Activated CD4-positive, alpha-beta T cell treated with anti-CD3 and anti-CD28 coated beads, Interleukin-2, amount 50 U/mL, for 48 hours (primary cell): ENCODE measurements at regions not wholly inside any gene's neighbourhood (a gene's known extent, or its start where the extent isn't known, plus 50 kb on each side); places are given as distances from the start of the nearest gene placed in this dataset.

ENCODE experiments used
- DNase-seq, 2 experiments: peaks; one replicate each; pipeline ENCODE4 v3.0.0-alpha.2; 2020

DNA sequence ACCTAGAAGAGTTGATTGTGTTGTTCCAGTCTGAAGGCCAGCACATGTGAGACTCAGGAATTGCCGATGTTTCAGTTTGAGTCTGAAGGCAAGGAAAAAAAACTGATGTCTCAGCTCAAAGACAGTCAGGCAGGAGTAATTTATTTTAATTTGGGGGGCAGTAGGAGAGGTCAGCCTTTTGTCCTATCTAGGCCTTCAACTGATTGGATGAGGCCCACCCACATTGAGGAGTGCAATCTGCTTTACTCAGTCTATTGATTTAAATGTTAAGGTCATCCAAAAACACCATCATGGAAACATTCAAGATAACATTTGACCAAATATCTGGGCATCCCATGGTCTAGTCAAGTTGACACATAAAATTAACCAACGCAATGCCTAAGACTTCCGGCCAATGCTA is 288.9 kb downstream of the CDK5RAP2 start:
- no peak for DNase-seq

DNA sequence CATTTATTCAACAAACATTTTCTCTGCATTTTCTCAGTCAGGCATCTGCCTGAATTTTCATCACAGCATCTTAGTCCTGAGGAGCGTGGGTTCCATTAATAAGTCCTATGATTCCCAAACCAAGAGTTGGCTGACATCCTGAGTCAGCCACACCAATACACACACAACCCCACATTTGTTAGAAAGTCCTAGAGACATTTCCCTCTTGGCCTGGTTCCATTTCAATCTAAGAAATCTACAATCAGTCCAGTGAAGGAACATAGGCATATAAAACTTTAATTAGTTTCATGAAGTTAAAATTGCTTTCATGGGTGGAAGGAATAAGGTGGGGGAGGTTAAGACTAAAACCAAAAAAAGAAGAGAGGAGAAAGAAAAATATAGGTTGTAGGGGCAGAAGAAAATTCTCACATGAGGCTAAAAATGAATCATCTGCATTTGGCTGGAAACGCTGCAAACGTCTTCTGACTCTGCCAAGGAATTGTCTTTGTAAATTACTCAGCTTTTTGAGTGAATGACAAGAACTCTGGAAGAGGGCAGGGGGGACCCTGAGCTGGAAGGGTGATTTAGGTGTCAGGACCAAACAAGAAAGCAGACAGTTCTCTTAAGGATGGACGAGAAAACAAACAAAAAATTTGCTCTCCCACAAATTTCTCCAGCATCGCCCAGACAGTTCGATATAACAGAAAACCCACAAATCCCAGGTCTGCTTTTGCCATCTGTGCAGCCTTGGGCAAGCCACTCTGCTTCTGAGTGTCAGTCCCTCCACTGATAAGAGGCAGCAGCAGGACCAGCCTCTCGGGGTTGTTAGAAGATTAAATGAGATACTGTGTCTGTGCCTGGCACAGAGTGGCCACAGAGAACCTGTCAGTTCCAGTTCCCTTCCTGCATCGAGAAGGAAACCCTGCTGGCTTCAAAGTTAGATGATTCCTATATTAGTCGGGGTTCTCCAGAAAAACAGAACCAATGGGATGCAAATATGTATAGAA is 289.7 kb downstream of the CDK5RAP2 start:
- DNase-seq: no peak

- DNase-seq: no peak
These were observed 290.9 kb downstream of the CDK5RAP2 start for GRCh38 chr9:120289098-120289497.

DNA sequence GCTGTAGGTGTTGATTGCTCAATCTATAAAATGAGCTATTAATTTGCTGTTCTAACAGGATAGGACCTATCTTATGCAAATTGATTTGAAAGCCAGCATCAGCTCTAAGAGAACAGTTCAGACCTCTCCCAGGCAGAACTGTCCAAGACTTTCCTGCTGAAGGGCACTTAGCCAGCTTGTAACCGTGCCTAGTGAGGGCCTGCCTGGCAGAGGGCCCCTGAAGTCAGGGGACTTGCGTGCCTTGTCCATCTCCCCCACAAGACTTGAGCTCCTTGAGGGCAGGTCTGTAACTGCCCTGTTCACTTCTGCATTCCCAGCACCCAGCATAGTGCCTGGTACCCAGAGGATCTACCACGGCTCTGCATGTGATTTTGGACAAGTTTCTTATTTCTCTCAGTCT is 293.4 kb downstream of the CDK5RAP2 start:
- DNase-seq: no peak

DNA sequence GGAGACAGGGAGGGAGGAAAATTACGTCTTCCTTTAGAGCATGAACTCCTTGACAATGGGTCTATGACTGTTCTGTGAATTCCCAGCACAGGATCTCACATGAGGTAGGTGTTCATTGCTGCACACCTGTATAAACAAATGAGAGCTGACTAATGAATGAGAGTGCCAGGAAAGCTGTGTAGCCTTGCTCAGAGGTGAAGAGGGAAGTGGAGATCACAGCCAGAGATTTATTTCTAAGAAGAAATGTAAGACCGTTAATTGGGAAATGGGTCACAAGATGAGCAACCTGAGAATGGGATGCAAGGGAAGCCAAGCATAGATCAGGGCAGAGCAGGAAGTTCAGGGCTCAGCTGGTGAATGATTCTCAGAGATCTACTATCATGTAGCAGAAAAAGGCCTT is 295.1 kb downstream of the CDK5RAP2 start:
- no peak for DNase-seq

GRCh38 chr9:120281665-120282064 is 298.3 kb downstream of the CDK5RAP2 start:
- DNase-seq: no peak

DNA sequence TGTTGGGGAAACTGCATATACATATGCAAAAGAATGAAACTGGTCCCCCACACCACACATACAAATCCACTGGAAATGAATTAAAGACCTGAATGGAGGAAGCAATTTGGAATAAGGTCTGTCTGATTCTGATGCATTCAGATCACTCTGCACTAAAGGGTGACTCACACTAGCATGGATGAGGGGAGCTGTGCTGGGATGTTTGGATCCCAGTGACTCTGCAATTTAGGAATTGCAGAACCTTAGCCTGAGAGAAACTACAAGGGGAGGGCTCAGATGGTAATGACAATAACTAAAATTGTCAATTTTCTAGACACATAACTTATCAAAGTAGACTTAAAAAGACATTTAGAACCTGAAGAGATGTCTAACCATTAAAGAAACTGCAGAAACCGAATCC is 312.0 kb downstream of the CDK5RAP2 start:
- DNase-seq: no peak

GRCh38 chr9:120265791-120266190 is 314.2 kb downstream of the CDK5RAP2 start:
- no peak for DNase-seq

DNA sequence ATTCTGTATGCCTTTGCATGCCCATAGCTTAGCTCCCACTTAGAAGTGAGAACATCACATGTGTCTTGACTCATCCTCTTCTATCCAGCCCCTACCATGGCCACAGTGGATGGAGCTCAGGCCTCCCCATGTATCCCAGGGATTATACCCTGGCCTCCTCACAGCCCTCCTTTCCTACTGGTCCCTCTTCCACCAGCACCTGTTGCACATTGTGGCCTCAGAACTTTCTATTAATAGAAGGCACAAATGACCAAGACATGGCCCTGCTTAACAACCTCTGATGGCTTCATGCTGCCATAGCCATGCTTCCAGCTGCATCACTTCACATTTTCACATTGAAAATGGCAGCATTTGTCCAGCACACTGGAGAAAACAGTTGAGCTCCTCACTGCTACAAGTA is 315.4 kb downstream of the CDK5RAP2 start:
- DNase-seq: no peak

GRCh38 chr9:120263836-120264235 is 316.1 kb downstream of the CDK5RAP2 start:
- DNase-seq: no peak

- DNase-seq: no peak
These were observed 318.5 kb downstream of the CDK5RAP2 start for GRCh38 chr9:120261419-120261818.

DNA sequence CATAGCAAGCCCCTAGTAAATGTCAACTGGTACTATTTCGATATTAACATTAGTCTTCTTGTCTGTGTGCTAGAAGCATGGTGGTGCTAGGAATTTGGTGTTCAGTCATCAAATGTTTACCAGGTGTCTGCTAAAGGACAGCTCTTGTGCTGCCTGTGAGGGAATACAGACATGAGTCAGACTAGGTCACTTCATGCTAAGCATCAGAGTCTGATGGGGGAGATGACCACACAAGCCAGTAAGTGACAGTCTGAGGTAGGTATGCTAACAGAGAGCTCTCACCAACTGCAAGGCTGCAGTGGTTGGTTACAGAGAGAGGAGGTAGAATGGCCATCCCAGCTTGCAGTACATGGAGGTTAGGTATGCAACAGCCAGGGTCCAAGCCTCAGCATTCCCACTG is 320.9 kb downstream of the CDK5RAP2 start:
- no peak for DNase-seq

DNA sequence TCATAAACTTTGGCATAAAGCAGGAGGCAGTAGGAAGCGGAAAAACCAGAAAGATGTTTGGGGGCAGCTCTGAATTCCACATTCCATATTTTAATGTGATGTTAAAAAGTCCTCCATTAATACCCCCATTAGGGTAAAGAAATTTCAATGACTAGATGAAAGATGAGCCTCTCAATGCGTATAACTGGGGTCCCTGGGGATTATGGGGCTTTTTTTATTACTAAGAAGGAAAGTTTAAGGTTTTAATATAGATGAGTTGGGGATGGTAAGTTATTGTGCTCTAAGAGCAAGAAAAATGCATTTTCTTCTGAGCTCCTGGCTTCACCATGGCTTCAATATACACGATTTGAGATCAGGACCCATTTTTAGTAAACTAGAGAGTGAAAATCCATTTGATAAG is 321.9 kb downstream of the CDK5RAP2 start:
- no peak for DNase-seq

DNA sequence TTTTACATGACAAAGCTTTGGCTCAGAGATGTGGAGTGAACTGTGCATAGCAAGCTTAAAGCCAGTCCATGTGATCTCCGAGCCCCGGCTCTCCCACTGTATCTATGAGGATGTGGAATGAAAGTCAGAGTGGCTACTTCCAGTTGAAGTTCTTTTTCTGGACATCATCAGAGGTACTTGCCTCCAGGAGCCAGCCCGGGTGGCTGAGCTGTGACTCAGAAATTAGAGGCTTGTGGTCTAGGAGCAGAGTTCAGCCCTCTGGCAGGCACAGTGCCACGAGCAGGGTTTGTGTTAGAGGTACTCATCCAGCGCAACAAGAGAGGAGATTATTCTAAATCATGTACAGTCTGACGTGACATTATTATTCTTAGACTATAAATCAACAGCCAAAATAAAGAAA is 322.5 kb downstream of the CDK5RAP2 start:
- no peak for DNase-seq

DNA sequence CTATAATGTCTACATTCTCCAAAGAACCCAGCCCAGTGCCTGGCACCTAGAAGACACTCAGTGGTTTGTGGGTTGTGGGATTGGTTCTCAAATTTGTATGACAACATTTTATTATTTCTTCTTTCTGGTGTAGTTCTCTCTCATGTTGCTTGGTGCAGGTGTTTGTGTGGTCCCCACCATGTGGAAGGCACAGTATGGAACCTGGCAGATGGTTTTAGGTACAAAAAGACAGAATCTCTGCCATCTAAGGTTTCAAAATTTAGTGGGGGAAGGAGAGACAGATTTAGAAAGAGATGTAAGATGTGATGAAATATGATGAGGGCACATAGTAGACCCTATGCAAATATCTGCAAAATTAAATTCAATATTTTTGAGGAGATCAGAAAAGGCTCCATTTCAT is 323.8 kb downstream of the CDK5RAP2 start:
- no peak for DNase-seq

GRCh38 chr9:120252248-120252647 is 327.7 kb downstream of the CDK5RAP2 start:
- DNase-seq: no peak

DNA sequence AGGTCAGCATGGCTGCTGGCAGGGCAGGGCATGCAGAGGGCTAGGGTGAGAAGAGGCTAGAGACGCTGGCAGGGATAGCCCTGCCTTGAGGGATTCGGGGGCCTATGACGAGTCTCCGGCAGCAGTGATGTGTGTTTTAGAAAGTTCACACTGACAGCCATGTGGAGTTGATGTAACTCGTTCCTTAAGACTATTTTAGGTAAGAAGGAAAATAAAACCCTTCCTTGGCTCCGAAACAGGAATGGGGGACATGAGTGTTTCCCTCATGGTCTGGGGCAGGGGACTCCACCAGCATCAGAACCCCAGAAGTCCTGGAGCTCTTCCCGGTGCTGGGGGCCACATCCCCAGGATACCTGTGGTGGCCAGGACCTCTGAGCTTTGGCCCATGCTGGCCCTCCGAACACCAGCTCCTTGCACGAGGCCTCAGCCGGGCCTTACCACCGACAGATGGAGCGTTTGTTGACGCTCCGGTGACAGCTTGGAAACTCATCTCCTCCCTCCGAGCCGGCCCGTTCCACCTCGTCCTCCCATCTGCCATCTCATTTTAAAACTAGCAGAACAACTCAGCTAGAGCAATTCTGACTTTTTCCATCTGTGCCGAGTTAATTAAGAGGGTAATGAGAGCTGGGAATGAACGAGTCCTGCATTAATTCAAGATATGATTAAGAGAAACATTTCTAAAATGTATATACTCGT is 337.7 kb downstream of the CDK5RAP2 start:
- DNase-seq: no peak

DNA sequence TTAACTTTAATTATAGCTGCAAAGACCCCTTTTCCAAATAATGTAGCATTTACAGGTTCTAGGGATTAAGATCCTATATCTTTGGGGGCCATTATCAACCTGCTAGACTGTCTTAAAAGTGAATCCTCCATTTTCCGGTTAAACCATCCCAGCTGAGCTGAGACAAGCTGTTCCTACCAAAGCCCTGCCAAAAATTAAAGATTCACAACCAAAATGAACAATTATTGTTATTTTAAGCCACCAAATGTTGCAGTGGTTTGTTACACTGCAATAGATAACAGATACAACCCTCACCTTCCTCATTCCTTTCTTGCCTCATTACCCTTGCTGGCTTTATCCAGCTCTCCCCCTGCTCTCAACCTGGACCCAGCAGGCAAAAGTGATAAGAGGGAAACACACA is 343.4 kb downstream of the CDK5RAP2 start:
- DNase-seq: no peak

DNA sequence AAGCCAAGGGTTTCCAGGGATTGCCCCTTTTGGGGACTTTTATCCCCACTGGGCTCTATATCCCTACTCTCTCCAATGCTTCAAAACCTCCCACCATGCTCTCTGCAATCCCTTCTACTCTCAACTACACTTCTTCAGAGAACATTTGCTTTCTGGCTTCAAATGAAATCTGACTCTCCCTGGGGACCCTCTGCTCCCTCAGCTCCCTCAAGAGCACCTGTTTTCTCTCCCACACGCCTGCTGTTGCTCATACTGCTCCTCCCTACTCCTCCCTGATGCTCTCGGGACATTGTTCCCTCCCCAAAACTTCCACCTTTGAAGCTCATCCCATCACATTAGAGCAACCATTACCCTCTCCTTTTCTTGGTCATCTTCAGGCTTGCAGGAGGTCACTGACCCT is 344.9 kb downstream of the CDK5RAP2 start:
- no peak for DNase-seq

DNA sequence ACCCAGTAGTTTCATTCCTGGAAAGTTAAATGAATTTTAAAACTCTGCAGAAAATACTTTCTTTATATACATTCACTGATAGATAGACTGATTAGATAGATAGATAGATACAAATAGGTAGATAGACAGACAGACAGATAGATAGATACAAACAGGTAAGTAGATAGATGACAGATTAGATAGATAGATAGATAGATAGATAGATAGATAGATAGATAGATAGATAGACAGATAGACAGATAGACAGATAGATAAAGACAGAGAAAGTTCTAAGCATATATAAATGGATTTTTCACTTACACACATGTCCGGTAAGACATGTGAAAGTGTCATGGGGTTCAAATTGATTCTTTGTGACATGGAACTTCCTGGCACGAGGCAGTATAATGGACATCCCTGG is 349.7 kb downstream of the CDK5RAP2 start:
- DNase-seq: no peak

DNA sequence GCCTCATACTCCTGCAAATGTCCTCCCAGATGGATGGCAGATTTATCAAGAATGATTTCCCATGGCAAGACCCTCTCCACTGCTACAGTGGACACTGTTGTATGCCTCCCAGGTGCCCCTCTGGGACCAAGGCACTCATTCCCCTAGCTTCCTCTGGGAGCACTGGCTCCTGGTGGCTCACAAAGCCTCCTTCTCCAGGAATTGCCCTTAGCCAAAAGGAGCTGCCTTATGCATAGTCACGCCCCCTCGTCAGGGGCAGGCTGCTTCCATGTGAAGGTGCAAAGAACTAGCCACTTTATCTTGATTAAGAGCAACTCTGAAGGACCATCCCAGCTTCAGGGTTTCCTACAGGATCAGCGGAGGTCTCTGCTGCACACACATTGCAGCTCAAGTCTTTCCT is 358.1 kb downstream of the CDK5RAP2 start:
- DNase-seq: no peak

DNA sequence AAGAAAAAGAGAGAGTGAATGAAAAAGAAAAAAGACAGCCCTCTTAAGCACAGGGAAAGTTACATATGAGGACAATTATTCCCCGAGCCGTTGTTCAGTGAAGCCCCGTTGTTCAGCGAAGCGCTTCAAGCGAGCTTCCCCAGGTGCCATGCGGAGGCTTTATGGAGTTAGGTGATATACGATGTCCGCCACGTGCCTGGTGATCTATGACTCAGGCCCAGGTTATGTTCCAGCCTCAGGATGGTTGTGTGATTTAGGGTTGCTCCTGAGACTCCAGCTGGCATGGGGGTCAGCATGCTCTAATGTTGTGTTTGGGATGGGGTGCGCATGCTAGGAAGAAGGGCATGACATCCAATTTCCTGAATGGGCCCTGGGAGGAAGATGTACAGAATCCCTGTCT is 365.6 kb downstream of the CDK5RAP2 start:
- no peak for DNase-seq

- no peak for DNase-seq
These were observed 367.1 kb downstream of the CDK5RAP2 start for GRCh38 chr9:120212853-120213200.

DNA sequence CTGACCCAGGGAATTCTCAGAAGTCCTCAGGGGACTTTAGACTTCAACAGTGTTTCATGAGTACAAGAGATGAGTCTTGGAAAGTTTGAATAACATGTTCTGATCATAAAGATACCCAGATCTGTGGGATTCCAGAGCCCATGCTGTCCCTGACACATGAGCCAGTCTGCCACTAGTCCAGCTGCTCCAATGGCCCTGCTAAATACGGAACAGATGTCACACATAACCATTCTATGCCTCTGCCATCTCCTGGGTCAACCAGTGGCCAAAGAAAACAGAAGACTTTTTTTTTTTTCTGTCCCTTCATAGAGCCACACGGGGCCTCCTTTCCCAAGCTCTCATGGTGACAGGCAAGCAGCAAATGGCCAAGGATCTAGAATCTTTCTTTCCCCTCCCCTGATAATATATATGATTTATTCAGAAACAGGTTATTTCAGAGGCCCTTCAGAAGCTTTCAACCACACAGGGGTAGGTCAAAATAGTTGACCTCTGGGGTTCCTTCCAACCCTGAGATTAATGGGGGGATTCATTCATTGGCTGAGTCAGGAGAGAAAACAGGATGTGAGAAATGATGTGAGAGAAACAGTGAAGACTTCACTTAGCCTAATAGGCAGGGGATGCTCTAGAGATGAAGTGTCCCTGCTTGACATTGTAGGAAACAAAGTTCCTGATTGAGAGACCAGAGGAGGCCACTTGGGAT is 367.7 kb downstream of the CDK5RAP2 start:
- DNase-seq: no peak
